NCI-H2227 (cell line): ENCODE measurements at regions not wholly inside any gene's neighbourhood (a gene's known extent, or its start where the extent isn't known, plus 50 kb on each side); places are given as distances from the start of the nearest gene placed in this dataset.
"Not testable (repeated sequence)": the region's sequence is repeated elsewhere in the genome, so short reads cannot be mapped to it uniquely, and the experiment has no call there.

ENCODE experiments used
- DNase-seq: peaks from one replicate; lab custom pipeline; 2025; ENCODE audit not compliant: unreplicated experiment; lab: John Stamatoyannopoulos, UW

- DNase-seq, result no peak
Measured at GRCh38 chr2:126952216-126952615, 53.5 kb downstream of the TEX51 start.

DNA sequence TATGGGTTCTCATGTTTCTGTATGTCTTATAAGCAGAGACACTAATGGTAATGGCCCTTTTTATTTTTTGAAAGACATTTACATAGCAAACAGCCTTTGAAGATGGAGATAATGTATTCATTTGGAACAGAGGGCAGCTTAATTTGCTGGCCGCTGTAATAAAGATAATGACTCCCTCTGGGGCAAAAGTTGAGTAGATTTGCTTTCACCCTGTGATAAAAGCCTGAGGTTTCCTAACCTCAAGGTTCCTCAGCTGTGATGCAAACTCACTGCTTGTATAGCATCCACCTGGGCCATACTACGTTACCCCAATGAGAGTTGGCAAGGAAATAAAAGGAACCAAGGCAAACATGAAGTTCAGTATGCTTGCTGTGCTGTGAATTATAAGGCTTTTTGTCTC is 54.8 kb downstream of the TEX51 start:
- DNase-seq, result no peak

DNA sequence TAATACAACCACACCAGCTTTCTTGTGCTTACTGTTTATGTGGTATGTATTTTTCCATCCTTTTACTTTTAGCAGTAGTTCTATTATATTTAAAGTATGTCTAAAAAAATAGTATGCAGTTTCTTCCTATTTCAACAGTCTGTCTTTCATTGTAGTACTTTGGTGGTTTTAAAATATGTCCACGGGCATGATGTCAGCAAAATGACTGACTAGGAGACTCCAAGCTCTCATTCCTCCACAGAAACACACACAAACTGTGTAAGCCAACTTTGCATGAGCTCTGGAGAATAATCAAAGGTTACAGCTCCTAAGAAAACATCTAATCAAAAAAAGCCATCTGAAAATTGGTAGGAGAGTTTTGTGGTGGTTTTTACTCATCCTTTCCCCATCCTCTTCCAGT is 56.1 kb downstream of the TEX51 start:
- no peak for DNase-seq

DNA sequence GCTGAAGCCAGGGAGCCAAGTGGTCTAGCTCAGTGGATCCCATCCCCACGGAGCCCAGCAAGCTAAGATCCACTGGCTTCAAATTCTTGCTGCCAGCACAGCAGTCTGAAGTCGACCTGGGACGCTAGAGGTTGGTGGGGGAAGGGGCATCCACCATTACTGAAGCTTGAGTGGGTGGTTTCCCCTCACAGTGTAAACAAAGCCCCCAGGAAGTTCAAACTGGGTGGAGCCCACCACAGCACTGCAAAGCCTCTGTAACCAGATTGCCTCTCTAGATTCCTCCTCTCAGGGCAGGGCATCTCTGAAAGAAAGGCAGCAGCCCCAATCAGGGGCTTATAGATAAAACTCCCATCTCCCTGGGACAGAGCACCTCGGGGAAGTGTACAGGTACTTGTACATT is 58.1 kb downstream of the TEX51 start:
- DNase-seq, result not testable (repeated sequence)

GRCh38 chr2:126963390-126963789 is 64.7 kb downstream of the TEX51 start:
- no peak for DNase-seq

DNA sequence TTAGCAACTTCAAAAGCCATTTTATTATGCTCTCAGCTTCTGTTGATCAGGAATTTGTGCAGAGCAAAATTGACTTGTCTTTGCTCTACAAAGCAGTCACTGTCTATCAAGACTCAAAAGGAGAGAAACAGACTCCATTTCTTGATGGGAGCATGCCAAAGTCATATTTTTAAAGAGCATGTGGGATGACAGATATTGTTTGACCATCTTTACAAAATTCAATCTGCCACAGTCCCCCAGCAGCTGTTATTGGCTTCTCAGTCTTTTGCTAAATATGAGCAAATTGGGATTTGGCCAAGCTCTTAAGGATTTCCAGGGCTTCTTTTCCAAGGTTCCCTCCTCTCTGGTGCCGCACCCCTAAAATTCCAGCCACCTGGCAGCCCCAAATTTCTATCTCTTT is 67.9 kb downstream of the TEX51 start:
- DNase-seq, result no peak

DNA sequence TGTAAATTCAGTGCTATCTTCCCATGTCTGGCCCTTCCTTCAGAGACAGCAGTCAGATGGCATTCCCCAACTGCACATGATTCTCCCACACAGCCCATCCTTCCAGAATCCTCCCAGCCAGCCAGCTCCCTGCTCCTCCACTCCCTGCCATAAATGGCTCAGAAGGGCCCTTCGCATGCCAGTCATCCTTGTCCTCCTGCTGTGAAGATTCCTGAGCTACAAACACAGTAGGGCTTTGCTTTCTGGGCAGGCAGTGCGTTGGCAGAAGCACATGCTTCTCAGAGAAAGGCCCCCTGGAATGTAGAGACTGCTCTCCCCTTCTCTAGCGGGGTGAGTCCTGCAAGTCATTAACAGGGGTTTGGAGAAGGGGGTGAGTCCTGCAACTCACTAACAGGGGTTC is 71.9 kb downstream of the TEX51 start:
- no peak for DNase-seq

DNA sequence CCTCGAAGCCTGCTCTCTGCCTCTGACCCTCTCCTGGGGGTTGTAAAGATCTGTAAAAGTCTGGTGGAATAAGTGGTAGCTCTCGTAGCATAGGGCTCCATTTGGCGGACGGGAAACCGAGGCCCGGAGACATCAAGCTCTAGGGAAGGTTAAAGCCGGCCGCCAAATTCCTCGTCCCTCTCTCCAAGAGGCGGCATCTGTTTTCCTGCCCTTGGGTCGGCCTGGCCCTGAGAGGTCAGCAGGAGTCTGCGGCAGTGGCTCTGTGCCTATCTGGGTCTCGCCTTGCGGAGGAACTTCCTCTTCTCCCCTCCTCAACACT is 72.4 kb downstream of the TEX51 start:
- no peak for DNase-seq

DNA sequence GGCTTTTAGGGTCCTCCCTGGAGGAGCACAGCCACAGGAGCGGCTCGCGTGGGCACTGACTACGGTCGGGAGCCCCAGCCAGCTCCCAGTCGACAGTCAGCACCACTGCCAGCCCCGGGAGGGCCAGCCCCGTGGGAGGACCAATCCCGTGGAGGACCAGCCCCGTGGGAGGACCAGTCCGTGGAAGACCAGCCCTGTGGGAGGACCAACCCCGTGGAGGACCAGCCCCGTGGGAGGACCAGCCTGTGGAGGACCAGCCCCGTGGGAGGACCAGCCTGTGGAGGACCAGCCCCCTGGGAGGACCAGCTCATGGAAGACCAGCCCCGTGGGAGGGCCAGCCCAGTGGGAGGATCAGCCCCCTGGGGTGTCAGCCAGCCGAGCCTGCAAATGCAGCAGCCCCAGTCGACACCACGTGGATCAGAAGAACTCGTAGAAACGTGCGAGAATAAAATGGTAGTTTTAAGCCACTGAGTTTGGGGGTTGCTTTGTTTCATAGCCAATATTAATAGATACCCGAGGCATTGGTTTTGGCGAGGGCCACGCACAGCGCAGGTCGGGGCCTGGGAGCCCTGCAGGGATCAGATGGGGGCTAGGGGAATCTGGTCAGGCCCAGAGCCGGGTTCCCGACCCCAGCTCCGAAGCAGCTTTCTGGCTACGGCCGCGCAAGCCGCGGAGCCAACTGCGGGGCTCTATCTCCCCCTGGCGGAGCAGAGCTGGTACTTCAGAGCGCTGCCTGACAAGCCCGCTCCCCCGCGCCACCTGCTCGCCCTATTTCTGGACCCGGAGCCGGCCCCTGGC is 73.0 kb downstream of the TEX51 start:
- peak; percentile 91 for DNase-seq

DNA sequence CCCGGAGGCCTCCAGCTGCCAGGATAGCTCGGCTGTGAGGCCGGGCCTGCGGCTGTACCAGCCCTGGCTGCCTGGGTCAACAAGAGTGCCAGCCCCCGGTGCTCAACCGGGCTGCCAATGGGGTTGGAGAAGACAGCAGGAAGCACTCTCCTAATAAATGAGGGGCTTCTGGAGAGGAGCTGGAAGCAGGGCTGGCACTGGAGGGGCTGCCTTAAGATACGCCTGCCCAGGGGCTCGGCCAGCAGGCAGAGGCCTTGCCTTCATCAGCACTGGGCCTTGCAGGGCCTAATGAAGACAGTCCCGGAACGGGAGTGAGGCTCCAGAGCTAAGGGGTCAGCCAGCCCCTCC is 73.6 kb downstream of the TEX51 start:
- DNase-seq, result no peak

GRCh38 chr2:126973745-126974144 is 75.1 kb downstream of the TEX51 start:
- no peak for DNase-seq

DNA sequence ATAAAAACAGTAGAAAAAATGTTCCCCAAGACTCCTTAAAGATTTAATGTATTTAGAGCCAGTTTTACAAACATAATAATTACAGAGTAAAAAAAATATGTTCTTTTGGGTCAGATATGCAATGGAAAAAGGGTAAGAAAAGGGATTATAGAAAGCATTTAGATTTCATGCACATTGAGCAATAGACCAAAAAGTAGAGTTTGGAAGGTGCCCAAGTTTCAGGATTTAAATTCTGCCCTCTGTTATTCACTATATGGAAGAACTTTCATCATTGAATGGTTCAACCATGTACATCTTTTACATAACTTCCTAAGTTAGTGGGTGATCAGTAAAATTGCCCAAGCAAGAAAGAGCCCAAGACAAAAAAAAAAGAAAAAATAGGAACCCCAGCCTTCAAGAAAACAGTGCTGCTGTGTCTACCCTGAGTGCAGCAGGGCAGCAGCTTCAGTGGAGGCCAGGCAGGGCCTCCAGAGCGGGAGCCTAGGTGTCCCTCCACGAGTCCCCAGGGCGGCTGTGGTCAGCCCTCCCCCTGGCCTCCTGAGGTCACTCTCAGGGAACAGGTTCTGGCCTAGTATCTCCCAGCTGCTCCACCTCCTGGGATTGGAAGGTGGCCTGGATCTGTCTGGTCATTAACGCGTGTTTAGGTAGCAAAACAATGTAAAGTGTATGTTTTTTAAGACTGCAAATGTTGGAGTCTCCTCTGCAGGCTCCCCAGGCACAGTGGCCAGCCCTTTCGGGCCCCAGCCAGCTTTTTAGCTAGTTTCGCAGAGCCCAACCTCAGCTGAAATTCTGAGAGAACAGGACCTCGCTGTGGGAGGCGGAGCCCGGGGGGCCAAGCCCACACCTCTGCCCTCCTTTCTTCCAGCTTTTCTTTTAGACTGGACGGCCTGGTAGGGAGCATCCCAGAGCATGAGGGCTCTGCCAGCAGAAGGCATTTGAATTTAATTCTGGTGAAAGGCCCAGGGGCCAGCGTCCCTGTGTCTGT is 77.3 kb downstream of the TEX51 start:
- DNase-seq, result no peak

DNA sequence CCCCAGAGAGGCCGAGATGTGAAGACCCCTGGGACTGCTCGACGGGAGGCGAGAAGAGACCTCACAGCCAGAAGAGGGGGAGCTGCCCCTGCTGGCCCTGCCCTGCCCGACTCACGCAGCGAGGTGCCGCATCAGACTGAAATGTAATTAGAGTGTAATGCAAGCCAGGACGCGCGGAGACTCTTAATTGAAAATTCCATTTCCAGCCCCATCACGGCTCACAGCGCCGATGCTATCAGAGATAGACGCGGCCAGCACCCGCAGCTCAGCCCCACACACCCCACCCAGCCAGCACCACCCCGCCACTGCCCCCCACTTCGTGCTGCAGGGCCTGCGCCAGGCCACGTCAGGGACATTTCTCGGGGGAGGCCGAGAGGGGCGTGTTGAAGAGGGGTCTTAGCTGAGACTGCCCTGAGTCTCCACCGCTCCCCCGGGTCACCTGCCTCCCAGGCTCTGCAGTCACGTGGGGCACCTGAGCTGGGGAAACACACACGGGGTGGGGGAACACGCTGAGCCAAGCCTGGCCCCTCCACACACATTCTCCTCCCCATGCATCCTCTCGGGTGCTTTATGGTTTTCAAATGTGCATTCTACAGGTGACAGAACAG is 78.1 kb downstream of the TEX51 start:
- DNase-seq, result peak; percentile 25

DNA sequence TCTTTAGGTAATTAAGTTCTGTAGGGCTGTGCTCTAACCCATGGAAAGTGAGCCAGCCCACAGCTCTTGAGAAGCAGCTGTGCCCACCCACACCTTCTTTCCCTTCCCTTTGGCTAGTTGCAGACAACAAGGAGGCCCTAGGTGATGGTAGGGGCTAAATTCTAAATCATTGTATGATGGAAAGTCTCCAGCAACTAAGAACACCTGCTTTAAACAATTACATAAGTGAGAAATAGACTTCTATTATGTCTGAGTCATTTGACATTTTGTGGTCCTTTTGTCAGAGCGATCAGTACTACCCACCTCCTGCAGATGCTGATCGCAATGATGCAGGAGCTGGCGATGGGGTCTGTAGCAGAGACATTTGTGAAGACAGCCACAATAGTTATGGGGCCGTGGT is 79.6 kb downstream of the TEX51 start:
- DNase-seq, result no peak

GRCh38 chr2:126979039-126980003 is 80.6 kb downstream of the TEX51 start:
- DNase-seq, result no peak

- DNase-seq, result no peak
Measured at GRCh38 chr2:126981476-126981875, 82.8 kb downstream of the TEX51 start.

- DNase-seq, result no peak
Measured at GRCh38 chr2:126982935-126983334, 84.2 kb downstream of the TEX51 start.

- no peak for DNase-seq
Measured at GRCh38 chr2:126986631-126987187, 88.0 kb downstream of the TEX51 start.

- no peak for DNase-seq
Measured at GRCh38 chr2:126988482-126988881, 89.8 kb downstream of the TEX51 start.

- DNase-seq, result not testable (repeated sequence)
Measured at GRCh38 chr2:126989064-126989463, 90.4 kb downstream of the TEX51 start.
